ENCODE measurements at regions not wholly inside any gene's neighbourhood (a gene's known extent, or its start where the extent isn't known, plus 50 kb on each side); places are given as distances from the start of the nearest gene placed in this dataset.
"Not testable (repeated sequence)": the region's sequence is repeated elsewhere in the genome, so short reads cannot be mapped to it uniquely, and the experiment has no call there.

GRCh38 chr18:38771620-38772019, 1206.0 kb upstream of the CELF4 start:
- DNase-seq: not testable (repeated sequence)

GRCh38 chr18:38768504-38768903, 1202.9 kb upstream of the CELF4 start:
- no peak for DNase-seq

- DNase-seq: no peak
Measured at GRCh38 chr18:38759457-38759856, 1193.9 kb upstream of the CELF4 start.

GRCh38 chr18:38756436-38756835, 1190.8 kb upstream of the CELF4 start:
- DNase-seq: no peak

GRCh38 chr18:38752430-38752829, 1186.8 kb upstream of the CELF4 start:
- no peak for DNase-seq

GRCh38 chr18:38751898-38752297, 1186.3 kb upstream of the CELF4 start:
- DNase-seq: no peak

- no peak for DNase-seq
Measured at GRCh38 chr18:38751211-38751610, 1185.6 kb upstream of the CELF4 start.

GRCh38 chr18:38750751-38751150, 1185.2 kb upstream of the CELF4 start:
- DNase-seq: no peak

- DNase-seq: no peak
Measured at GRCh38 chr18:38747153-38747552, 1181.6 kb upstream of the CELF4 start.

- not testable (repeated sequence) for DNase-seq
Measured at GRCh38 chr18:38720181-38720580, 1154.6 kb upstream of the CELF4 start.

GRCh38 chr18:38718365-38718901, 1152.8 kb upstream of the CELF4 start:
- DNase-seq: no peak

GRCh38 chr18:38709122-38709521, 1143.5 kb upstream of the CELF4 start:
- DNase-seq: no peak

- DNase-seq: no peak
Measured at GRCh38 chr18:38706373-38706772, 1140.8 kb upstream of the CELF4 start.

- DNase-seq: no peak
Measured at GRCh38 chr18:38698088-38698487, 1132.5 kb upstream of the CELF4 start.

GRCh38 chr18:38695559-38696280, 1130.1 kb upstream of the CELF4 start:
- no peak for DNase-seq

GRCh38 chr18:38693104-38693503, 1127.5 kb upstream of the CELF4 start:
- DNase-seq: no peak

- no peak for DNase-seq
Measured at GRCh38 chr18:38690626-38691025, 1125.0 kb upstream of the CELF4 start.

- DNase-seq: no peak
Measured at GRCh38 chr18:38688416-38688815, 1122.8 kb upstream of the CELF4 start.

GRCh38 chr18:38670486-38670885, 1104.9 kb upstream of the CELF4 start:
- DNase-seq: no peak

GRCh38 chr18:38664929-38665328, 1099.3 kb upstream of the CELF4 start:
- no peak for DNase-seq

GRCh38 chr18:38663682-38664081, 1098.1 kb upstream of the CELF4 start:
- no peak for DNase-seq

- no peak for DNase-seq
Measured at GRCh38 chr18:38663270-38663669, 1097.7 kb upstream of the CELF4 start.

GRCh38 chr18:38654946-38655345, 1089.3 kb upstream of the CELF4 start:
- DNase-seq: no peak

GRCh38 chr18:38651736-38652135, 1086.1 kb upstream of the CELF4 start:
- DNase-seq: no peak

- no peak for DNase-seq
Measured at GRCh38 chr18:38648179-38648578, 1082.6 kb upstream of the CELF4 start.

All from NCI-H1105 treated with DMSO at 0.1 percent for 48 hours (cell line).